SK-N-SH (cell line): ENCODE measurements at regions not wholly inside any gene's neighbourhood (a gene's known extent, or its start where the extent isn't known, plus 50 kb on each side); places are given as distances from the start of the nearest gene placed in this dataset.

Experiments
- ELF1 ChIP-seq: IDR thresholded peaks from 2 replicates; pipeline ENCODE4 v1.4.0; 2012
- EP300 ChIP-seq, 2 experiments: IDR thresholded peaks; 2 replicates each; pipeline versions ENCODE4 v1.4.0 to v1.6.1; 2012; ENCODE audit warnings: borderline replicate concordance in 1 of 2, low read depth in 1 of 2, low read length in 1 of 2
- MEF2A ChIP-seq: IDR thresholded peaks from 2 replicates; pipeline ENCODE4 v1.4.0; 2012; ENCODE audit warnings: low read depth, borderline replicate concordance
- MXI1 ChIP-seq: IDR thresholded peaks from 2 replicates; pipeline ENCODE4 v1.6.1; 2012; ENCODE audit warnings: mild to moderate bottlenecking, low read depth, low read length, improper control_type of control experiment
- NFIC ChIP-seq: IDR thresholded peaks from 2 replicates; pipeline ENCODE4 v1.4.0; 2012; ENCODE audit warnings: borderline replicate concordance
- NRF1 ChIP-seq: IDR thresholded peaks from 2 replicates; pipeline ENCODE4 v1.6.1; 2012; ENCODE audit warnings: low read depth, mild to moderate bottlenecking, low read length
- RAD21 ChIP-seq: IDR thresholded peaks from 2 replicates; pipeline ENCODE4 v1.6.1; 2012; ENCODE audit warnings: mild to moderate bottlenecking, low read length
- RCOR1 ChIP-seq: fragments of 150-350 bp; IDR thresholded peaks from 2 replicates; pipeline ENCODE4 v1.6.1; 2017; ENCODE audit warnings: antibody characterized with exemption, low read length
- RFX5 ChIP-seq: IDR thresholded peaks from 2 replicates; pipeline ENCODE4 v1.6.1; 2012; ENCODE audit warnings: mild to moderate bottlenecking, improper control_type of control experiment, low read length
- RXRA ChIP-seq: IDR thresholded peaks from 2 replicates; pipeline ENCODE4 v1.4.0; 2012; ENCODE audit warnings: low read depth, mild to moderate bottlenecking, borderline replicate concordance
- TAF1 ChIP-seq: IDR thresholded peaks from 2 replicates; pipeline ENCODE4 v1.6.1; 2012; ENCODE audit warnings: low read depth, mild to moderate bottlenecking, low read length, moderate library complexity, borderline replicate concordance
- TF ChIP-seq, protein P1 (sequence below): fragments of 200-600 bp; sonication (generic); IDR thresholded peaks from 2 replicates; pipeline ENCODE4 v1.6.1; 2017; ENCODE audit warnings: antibody characterized with exemption, mild to moderate bottlenecking, moderate library complexity

GRCh38 chr22:47854680-47855079 lies 1092.2 kb downstream of the TBC1D22A start:
- TF ChIP-seq, protein P1, sequence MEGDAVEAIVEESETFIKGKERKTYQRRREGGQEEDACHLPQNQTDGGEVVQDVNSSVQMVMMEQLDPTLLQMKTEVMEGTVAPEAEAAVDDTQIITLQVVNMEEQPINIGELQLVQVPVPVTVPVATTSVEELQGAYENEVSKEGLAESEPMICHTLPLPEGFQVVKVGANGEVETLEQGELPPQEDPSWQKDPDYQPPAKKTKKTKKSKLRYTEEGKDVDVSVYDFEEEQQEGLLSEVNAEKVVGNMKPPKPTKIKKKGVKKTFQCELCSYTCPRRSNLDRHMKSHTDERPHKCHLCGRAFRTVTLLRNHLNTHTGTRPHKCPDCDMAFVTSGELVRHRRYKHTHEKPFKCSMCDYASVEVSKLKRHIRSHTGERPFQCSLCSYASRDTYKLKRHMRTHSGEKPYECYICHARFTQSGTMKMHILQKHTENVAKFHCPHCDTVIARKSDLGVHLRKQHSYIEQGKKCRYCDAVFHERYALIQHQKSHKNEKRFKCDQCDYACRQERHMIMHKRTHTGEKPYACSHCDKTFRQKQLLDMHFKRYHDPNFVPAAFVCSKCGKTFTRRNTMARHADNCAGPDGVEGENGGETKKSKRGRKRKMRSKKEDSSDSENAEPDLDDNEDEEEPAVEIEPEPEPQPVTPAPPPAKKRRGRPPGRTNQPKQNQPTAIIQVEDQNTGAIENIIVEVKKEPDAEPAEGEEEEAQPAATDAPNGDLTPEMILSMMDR, result no peak
- TF ChIP-seq MXI1 (no peak), NFIC (no peak), TAF1 (no peak), RAD21 (no peak), ELF1 (no peak), RXRA (no peak), EP300 (IDR thresholded peaks at IDR 0.05; ENCODE audit: borderline replicate concordance in 1 of 2, low read depth in 1 of 2, low read length in 1 of 2) (no peak), NRF1 (no peak), MEF2A (no peak), RCOR1 (no peak), RFX5 (no peak)
